ENCODE measurements at regions not wholly inside any gene's neighbourhood (a gene's known extent, or its start where the extent isn't known, plus 50 kb on each side); places are given as distances from the start of the nearest gene placed in this dataset.
"Not testable (repeated sequence)": the region's sequence is repeated elsewhere in the genome, so short reads cannot be mapped to it uniquely, and the experiment has no call there.

DNA sequence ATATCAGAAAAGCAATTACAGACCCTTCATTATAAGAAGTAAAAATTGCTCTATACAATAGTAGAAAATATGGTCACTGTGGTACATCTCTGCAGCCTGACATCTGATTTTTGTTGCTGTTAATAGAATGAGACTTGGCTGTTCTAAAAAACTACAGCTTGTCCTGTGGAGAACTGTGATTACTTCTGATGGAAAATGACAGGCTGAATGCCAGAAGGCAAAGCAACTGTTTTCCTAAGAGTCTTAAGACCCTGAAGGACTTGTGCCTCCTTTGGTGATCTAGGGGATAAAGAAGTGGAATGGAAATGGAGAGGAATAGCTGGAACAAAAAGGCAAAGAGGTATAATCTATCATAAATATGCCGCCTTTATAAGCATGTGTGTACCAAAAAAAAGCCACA is 314.8 kb downstream of the BCHE start:
- no peak overlapping the region for H3K4me3 Mint-ChIP-seq
- DNase-seq (ENCODE audit: low spot score), result no peak
- H3K4me1 Mint-ChIP-seq (ENCODE audit: low read depth in 2 of 2), result no peaks in the 10 kb centered on the region
- ATAC-seq, result no peak
- peaks cover 23% of the 10 kb centered on the region for H3K9me3 Mint-ChIP-seq
- H3K27me3 Mint-ChIP-seq, result no peaks in the 10 kb centered on the region
- H3K27ac Mint-ChIP-seq, result no peak overlapping the region
- H3K36me3 Mint-ChIP-seq, result peaks cover 6% of the 10 kb centered on the region

DNA sequence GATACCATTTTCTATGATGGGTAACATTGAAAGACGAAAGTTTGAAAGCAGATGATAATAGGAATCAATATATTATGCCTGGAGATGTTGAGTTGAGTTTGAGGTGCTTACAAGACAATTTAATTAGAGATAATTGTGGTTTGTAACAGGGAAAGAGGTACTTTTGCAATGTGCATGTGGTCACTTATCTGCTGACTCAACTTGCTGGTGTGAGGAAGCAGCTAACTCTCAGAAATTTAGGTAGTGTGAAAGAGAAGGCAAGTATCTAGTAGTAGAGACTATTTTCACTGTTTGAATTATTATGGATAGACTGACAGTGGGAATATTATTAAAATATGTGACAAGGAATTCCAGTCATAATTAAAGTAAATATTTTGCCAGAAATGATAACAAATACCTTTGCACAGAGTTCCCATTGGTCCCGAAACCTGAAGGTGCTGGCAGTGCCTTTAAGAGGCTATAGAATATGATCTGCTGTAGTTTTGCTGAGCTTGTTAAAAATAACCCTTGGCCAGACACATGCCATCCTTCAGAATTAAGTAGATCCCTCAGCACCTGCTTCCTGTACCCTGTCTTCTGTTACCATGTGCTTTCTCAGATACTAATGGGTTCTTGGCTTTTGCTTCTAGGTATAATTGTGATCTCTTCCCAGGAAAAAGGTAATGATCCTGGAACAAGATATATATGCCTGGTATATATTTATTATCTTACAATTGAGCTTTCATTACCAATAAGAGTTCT is 315.9 kb downstream of the BCHE start:
- no peaks in the 10 kb centered on the region for H3K27me3 Mint-ChIP-seq
- ATAC-seq (no peak), DNase-seq (ENCODE audit: low spot score) (no peak)
- H3K36me3 Mint-ChIP-seq, result peaks cover 6% of the 10 kb centered on the region
- H3K9me3 Mint-ChIP-seq, result peaks cover 23% of the 10 kb centered on the region
- H3K4me1 Mint-ChIP-seq (ENCODE audit: low read depth in 2 of 2), result no peaks in the 10 kb centered on the region
- H3K27ac Mint-ChIP-seq, result no peak overlapping the region
- H3K4me3 Mint-ChIP-seq, result no peak overlapping the region

- peaks cover 6% of the 10 kb centered on the region for H3K36me3 Mint-ChIP-seq
- DNase-seq (ENCODE audit: low spot score) (no peak), ATAC-seq (no peak)
- H3K27ac Mint-ChIP-seq, result no peak overlapping the region
- peaks cover 19% of the 10 kb centered on the region for H3K9me3 Mint-ChIP-seq
- H3K4me1 Mint-ChIP-seq (ENCODE audit: low read depth in 2 of 2), result no peaks in the 10 kb centered on the region
- no peaks in the 10 kb centered on the region for H3K27me3 Mint-ChIP-seq
- H3K4me3 Mint-ChIP-seq, result no peak overlapping the region
Measured at GRCh38 chr3:165519687-165520086, 317.5 kb downstream of the BCHE start.

GRCh38 chr3:165518346-165518745 is 318.9 kb downstream of the BCHE start:
- no peak overlapping the region for H3K4me3 Mint-ChIP-seq
- no peak overlapping the region for H3K27ac Mint-ChIP-seq
- no peak for DNase-seq (ENCODE audit: low spot score)
- no peaks in the 10 kb centered on the region for H3K27me3 Mint-ChIP-seq
- H3K4me1 Mint-ChIP-seq (ENCODE audit: low read depth in 2 of 2), result no peaks in the 10 kb centered on the region
- H3K9me3 Mint-ChIP-seq, result peaks cover 17% of the 10 kb centered on the region
- ATAC-seq, result no peak
- peaks cover 6% of the 10 kb centered on the region for H3K36me3 Mint-ChIP-seq

- Mint-ChIP-seq H3K4me3 (no peak overlapping the region), H3K27ac (no peak overlapping the region), H3K9me3 (peaks cover 18% of the 10 kb centered on the region), H3K4me1 (ENCODE audit: low read depth in 2 of 2) (no peaks in the 10 kb centered on the region), H3K36me3 (no peaks in the 10 kb centered on the region), H3K27me3 (no peaks in the 10 kb centered on the region)
- DNase-seq (ENCODE audit: low spot score) (no peak), ATAC-seq (no peak)
Measured at GRCh38 chr3:165513715-165514701, 317.8 kb upstream of the SLITRK3 start.

- peaks cover 5% of the 10 kb centered on the region for H3K36me3 Mint-ChIP-seq
- H3K4me3 Mint-ChIP-seq, result no peak overlapping the region
- H3K27me3 Mint-ChIP-seq, result no peaks in the 10 kb centered on the region
- peaks cover 23% of the 10 kb centered on the region for H3K9me3 Mint-ChIP-seq
- ATAC-seq (no peak), DNase-seq (ENCODE audit: low spot score) (no peak)
- no peak overlapping the region for H3K27ac Mint-ChIP-seq
- H3K4me1 Mint-ChIP-seq (ENCODE audit: low read depth in 2 of 2), result no peaks in the 10 kb centered on the region
Measured at GRCh38 chr3:165507576-165507975, 311.4 kb upstream of the SLITRK3 start.

DNA sequence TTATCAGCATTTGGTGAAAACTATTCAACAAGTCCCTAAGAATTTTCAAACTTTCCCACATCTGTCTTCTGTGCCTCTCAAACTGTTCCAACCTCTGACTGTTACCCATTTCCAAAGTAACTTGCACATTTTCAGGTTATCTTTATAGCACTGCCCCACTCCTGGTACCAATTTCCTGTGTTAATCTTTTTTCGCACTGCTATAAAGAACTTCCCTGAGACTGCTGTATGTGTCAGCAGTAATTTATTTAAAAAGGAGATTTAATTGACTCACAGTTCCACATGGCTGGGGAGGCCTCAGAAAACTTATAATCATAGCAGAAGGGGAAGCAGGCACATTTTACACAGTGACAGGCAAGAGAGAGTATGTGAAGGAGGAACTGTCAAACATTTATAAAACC is 310.9 kb upstream of the SLITRK3 start:
- no peaks in the 10 kb centered on the region for H3K27me3 Mint-ChIP-seq
- no peak overlapping the region for H3K4me3 Mint-ChIP-seq
- H3K36me3 Mint-ChIP-seq, result peaks cover 5% of the 10 kb centered on the region
- no peak for DNase-seq (ENCODE audit: low spot score)
- peaks cover 18% of the 10 kb centered on the region for H3K9me3 Mint-ChIP-seq
- no peak overlapping the region for H3K27ac Mint-ChIP-seq
- no peaks in the 10 kb centered on the region for H3K4me1 Mint-ChIP-seq (ENCODE audit: low read depth in 2 of 2)
- ATAC-seq, result no peak

GRCh38 chr3:165505657-165506056 is 309.5 kb upstream of the SLITRK3 start:
- ATAC-seq, result no peak
- H3K9me3 Mint-ChIP-seq, result peaks cover 14% of the 10 kb centered on the region
- no peaks in the 10 kb centered on the region for H3K4me1 Mint-ChIP-seq (ENCODE audit: low read depth in 2 of 2)
- no peak overlapping the region for H3K27ac Mint-ChIP-seq
- no peak overlapping the region for H3K4me3 Mint-ChIP-seq
- no peaks in the 10 kb centered on the region for H3K27me3 Mint-ChIP-seq
- no peak for DNase-seq (ENCODE audit: low spot score)
- H3K36me3 Mint-ChIP-seq, result peaks cover 5% of the 10 kb centered on the region

DNA sequence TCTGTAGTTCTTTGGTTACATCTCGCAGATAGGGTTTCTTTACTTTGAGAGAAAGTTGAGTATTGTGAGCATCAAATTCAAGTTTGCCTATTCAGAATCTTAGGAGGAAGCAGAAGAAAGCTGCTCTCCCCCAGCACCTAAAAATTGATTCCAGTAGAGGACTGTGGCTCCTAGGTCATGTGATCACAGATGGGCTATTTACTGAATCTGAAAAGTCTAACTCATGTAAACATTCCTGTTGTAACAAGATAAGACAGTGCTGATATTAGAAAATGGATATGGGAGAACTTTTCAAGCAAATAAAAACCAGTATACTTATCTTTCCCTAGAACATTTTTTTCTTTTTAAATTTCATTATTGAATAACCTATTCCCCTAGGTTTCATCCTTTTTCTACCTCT is 308.4 kb upstream of the SLITRK3 start:
- peaks cover 13% of the 10 kb centered on the region for H3K9me3 Mint-ChIP-seq
- DNase-seq (ENCODE audit: low spot score) (no peak), ATAC-seq (no peak)
- H3K27ac Mint-ChIP-seq, result no peak overlapping the region
- H3K36me3 Mint-ChIP-seq, result peaks cover 5% of the 10 kb centered on the region
- H3K27me3 Mint-ChIP-seq, result no peaks in the 10 kb centered on the region
- H3K4me1 Mint-ChIP-seq (ENCODE audit: low read depth in 2 of 2), result no peaks in the 10 kb centered on the region
- H3K4me3 Mint-ChIP-seq, result no peak overlapping the region

DNA sequence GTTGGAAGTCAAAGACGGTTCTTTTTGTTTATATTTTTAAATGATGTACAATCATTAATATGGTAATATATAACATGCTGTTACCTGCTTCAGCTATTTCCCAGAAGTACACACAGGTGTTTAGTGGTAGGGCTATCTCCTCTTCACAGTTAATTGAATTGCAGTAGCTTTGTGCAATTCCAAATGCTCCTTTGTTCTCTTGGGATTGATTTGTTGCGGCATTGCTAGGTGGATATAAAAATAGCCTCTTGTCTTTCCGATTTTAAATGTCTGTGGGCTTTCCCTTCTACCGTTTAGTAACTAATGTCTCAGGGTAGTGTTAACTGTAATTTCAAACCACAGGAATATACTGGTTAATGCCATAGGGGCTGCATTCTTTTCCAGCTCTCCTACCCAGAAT is 307.6 kb upstream of the SLITRK3 start:
- Mint-ChIP-seq H3K4me3 (no peak overlapping the region), H3K27me3 (no peaks in the 10 kb centered on the region), H3K4me1 (ENCODE audit: low read depth in 2 of 2) (no peaks in the 10 kb centered on the region), H3K27ac (no peak overlapping the region), H3K36me3 (peaks cover 5% of the 10 kb centered on the region), H3K9me3 (peaks cover 15% of the 10 kb centered on the region)
- no peak for ATAC-seq
- DNase-seq (ENCODE audit: low spot score), result no peak

DNA sequence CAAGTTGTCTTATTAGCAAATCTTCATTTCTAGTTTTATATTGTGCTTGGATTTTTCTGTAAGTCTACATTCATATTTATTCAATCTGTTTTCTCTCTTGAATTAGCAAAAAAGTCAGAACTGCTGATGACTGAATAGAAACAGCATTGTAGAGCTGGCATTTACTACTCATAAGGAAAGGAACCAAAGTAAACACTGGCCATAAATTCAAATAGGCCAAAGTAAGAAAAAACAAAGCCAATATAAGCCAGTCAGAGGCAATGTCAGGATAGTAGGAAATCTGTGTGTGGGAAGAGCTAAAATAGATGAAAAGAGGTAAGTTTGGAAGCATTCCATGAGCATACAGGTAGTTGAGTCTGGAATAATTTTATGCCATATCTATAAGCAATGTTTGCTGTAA is 307.2 kb upstream of the SLITRK3 start:
- H3K27ac Mint-ChIP-seq, result no peak overlapping the region
- H3K27me3 Mint-ChIP-seq, result no peaks in the 10 kb centered on the region
- no peaks in the 10 kb centered on the region for H3K4me1 Mint-ChIP-seq (ENCODE audit: low read depth in 2 of 2)
- peaks cover 18% of the 10 kb centered on the region for H3K9me3 Mint-ChIP-seq
- DNase-seq (ENCODE audit: low spot score) (no peak), ATAC-seq (no peak)
- H3K4me3 Mint-ChIP-seq, result no peak overlapping the region
- peaks cover 5% of the 10 kb centered on the region for H3K36me3 Mint-ChIP-seq

GRCh38 chr3:165502707-165503106 is 306.5 kb upstream of the SLITRK3 start:
- no peaks in the 10 kb centered on the region for H3K27me3 Mint-ChIP-seq
- H3K4me3 Mint-ChIP-seq, result no peak overlapping the region
- no peak overlapping the region for H3K27ac Mint-ChIP-seq
- DNase-seq (ENCODE audit: low spot score) (no peak), ATAC-seq (no peak)
- H3K9me3 Mint-ChIP-seq, result peaks cover 20% of the 10 kb centered on the region
- H3K4me1 Mint-ChIP-seq (ENCODE audit: low read depth in 2 of 2), result no peaks in the 10 kb centered on the region
- H3K36me3 Mint-ChIP-seq, result peaks cover 5% of the 10 kb centered on the region

DNA sequence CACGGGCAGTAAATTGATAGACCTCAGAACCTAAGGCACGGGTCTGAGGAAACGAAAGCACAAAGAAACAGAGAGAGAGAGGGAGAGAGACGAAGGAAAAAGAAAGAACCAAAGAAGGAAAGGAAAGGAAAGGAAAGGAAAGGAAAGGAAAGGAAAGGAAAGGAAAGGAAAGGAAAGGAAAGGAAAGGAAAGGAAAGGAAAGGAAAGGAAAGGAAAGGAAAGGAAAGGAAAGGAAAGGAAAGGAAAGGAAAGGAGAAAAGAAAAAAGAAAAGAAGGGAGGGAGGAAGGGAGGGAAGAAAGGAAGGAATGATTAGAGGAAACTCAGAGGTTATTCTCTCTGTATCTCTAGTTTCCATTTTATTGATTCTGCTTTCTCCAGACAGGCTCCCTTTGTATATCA is 302.6 kb upstream of the SLITRK3 start:
- not testable (repeated sequence) for H3K27ac Mint-ChIP-seq; H3K36me3 Mint-ChIP-seq; H3K4me1 Mint-ChIP-seq (ENCODE audit: low read depth in 2 of 2); H3K27me3 Mint-ChIP-seq; H3K4me3 Mint-ChIP-seq; DNase-seq (ENCODE audit: low spot score); ATAC-seq
- H3K9me3 Mint-ChIP-seq, result peaks cover 13% of the 10 kb centered on the region

DNA sequence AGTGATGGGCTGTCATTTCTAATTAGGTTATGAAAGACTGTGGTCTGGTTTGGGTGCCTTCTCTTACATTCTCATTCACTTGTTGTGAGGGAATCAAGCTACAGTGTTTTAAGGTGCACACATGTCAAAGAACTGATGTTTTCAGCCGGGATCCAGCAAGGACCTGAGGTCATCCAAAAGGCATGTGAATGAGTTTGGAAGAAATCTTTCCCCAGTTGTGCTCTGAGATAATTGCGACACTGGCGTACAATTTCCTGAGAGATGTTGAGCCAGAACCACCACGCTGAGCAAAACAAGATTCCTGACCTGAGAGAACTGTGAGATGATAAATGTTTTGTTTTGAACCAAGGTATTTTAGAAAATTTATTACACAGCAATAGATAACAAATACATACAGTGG is 295.3 kb upstream of the SLITRK3 start:
- no peak overlapping the region for H3K4me3 Mint-ChIP-seq

More for the DNA sequence above, 295.3 kb upstream of the SLITRK3 start:
- Mint-ChIP-seq H3K4me1 (ENCODE audit: low read depth in 2 of 2) (no peaks in the 10 kb centered on the region), H3K36me3 (no peaks in the 10 kb centered on the region), H3K27ac (no peak overlapping the region), H3K27me3 (no peaks in the 10 kb centered on the region), H3K9me3 (peaks cover 11% of the 10 kb centered on the region)
- DNase-seq (ENCODE audit: low spot score) (no peak), ATAC-seq (no peak)
